ENCODE measurements at regions not wholly inside any gene's neighbourhood (a gene's known extent, or its start where the extent isn't known, plus 50 kb on each side); places are given as distances from the start of the nearest gene placed in this dataset.
A peak's percentile ranks its signal among the peaks of the same experiment; 100 is the strongest.
"Not testable (repeated sequence)": the region's sequence is repeated elsewhere in the genome, so short reads cannot be mapped to it uniquely, and the experiment has no call there.

DNA sequence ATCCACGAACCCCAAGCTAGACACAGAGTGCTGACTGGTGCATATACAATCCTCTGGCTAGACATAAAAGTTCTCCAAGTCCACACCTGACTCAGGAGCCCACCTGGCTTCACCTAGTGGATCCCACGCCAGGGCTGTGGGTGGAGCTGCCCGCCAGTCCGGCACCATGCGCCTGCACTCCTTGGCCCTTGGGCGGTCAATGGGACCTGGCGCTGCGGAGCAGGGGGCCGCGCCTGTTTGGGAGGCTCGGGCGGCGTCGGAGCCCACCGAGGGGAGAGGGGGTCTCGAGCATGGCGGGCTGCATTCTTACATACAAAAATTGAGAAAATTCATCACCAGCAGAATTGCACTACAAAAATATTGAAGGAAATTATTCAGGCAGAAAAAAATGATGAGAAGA, 120.7 kb upstream of the FAN1 start:
- peaks cover 6% of the 10 kb centered on the region for H3K9me3 Mint-ChIP-seq (ENCODE audit: insufficient read depth)
- no peak for ATAC-seq
- H3K27me3 Mint-ChIP-seq (ENCODE audit: low read depth), result peaks cover 16% of the 10 kb centered on the region
- no peak for DNase-seq
- no peaks in the 10 kb centered on the region for H3K4me1 Mint-ChIP-seq (ENCODE audit: low read depth)
- ChIA-PET POLR2A (no interaction called here), CTCF (no interaction called here)
- H3K36me3 Mint-ChIP-seq (ENCODE audit: low read depth), result no peaks in the 10 kb centered on the region
- H3K27ac Mint-ChIP-seq, result no peak overlapping the region
- H3K4me3 Mint-ChIP-seq, result no peak overlapping the region

DNA sequence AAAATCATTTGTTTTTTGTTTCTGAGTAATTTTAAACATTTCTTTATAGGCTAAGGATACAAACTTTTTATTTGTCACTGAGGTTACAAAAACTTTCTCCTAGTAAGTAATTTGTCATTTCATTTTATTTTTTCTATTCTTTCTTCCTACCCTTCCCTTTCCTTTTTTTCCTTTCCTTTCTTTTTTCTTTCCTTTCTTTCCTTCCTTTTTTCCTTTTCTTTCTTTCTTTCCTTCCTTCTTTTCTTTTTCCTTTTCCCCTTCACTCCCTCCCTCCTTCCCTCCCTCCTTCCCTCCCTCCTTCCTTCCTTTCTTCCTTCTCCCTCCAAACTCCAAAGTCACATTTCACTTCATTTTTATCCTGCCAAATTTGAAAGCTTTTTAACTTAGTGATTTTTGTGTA, 115.1 kb upstream of the FAN1 start:
- H3K4me1 Mint-ChIP-seq (ENCODE audit: low read depth), result peaks cover 4% of the 10 kb centered on the region
- no peaks in the 10 kb centered on the region for H3K9me3 Mint-ChIP-seq (ENCODE audit: insufficient read depth)
- no peak overlapping the region for H3K27ac Mint-ChIP-seq
- no peak overlapping the region for H3K4me3 Mint-ChIP-seq
- POLR2A ChIA-PET, result no interaction called here
- no peaks in the 10 kb centered on the region for H3K36me3 Mint-ChIP-seq (ENCODE audit: low read depth)
- no peak for ATAC-seq
- CTCF ChIA-PET, result no interaction called here
- no peak for DNase-seq
- peaks cover 18% of the 10 kb centered on the region for H3K27me3 Mint-ChIP-seq (ENCODE audit: low read depth)

DNA sequence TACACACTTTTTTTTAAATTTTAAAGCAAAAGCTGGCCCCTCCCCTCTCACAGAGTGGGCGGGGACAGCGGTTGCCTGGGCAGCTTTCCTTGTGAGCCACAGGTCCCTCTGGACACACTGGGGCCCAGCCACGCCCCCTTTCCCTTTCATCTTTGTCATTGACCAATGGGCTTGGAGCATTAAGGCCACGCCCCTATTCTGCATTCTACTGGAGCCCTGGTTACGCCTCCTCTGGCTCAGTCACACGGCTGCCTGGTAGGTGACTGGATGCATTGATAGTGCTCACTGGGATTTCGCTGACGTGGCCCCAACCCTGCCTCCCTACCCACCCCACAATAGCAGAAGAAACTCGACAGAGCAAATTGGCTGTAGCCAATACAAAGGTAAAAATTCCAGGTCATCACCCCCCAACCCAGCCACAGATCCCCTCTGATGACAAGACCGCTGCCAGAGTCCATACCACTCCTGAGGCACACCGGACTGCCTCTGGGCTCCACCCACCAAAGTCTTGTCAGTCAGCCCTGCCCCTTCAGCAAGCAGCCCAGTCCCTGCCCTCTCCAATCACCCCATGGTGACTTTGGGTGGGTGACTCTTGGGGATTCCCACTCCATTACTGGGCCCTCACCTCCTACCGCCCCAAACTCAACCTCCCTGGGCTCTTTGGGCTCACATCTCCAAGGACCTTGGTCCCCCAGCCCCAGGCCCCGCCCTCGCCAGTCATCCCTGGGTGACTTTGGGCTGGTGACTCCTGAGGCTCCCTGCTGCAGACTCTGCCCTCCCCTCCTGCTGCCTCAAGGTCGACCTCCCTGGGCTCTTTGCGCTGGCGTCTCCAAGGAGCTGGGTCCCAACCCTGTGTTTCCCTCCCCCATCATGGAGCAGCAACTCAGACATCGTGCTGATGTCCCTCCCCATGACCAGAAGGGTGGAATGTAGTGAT, 112.2 kb upstream of the FAN1 start:
- POLR2A ChIA-PET, result interaction anchor here (0.6 kb wide), 1 partner anchor 113 kb away, joined by 4 read pairs; no protein-coding TSS in a partner anchor
- no peak for DNase-seq

DNA sequence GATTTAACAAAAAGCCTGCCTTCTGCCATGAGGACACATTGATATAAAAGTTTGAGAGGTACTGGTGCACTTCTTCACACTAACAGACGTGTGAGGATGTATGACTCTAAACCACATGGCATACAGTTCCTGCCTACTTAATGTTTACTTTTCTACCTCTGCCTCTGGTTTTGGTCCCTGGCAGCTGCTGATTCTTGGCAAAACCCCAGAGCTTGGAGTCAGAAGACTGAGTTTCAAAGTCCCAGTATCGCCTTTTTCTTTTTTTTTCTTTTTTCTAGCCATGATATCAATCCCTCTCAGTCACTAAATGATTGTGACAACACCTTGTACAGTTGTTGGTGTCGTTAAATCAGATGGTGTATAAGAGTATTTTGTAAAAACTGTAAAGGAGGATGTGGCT, 110.9 kb upstream of the FAN1 start:
- H3K36me3 Mint-ChIP-seq (ENCODE audit: low read depth); ATAC-seq; H3K9me3 Mint-ChIP-seq (ENCODE audit: insufficient read depth); H3K4me3 Mint-ChIP-seq; H3K27me3 Mint-ChIP-seq (ENCODE audit: low read depth); CTCF ChIA-PET; H3K27ac Mint-ChIP-seq; DNase-seq; H3K4me1 Mint-ChIP-seq (ENCODE audit: low read depth); POLR2A ChIA-PET: not testable (repeated sequence)

More for the DNA sequence above, 112.2 kb upstream of the FAN1 start:
- Mint-ChIP-seq H3K4me3 (no peak overlapping the region), H3K27ac (no peak overlapping the region), H3K36me3 (ENCODE audit: low read depth) (no peaks in the 10 kb centered on the region), H3K27me3 (ENCODE audit: low read depth) (peaks cover 18% of the 10 kb centered on the region), H3K9me3 (ENCODE audit: insufficient read depth) (no peaks in the 10 kb centered on the region), H3K4me1 (ENCODE audit: low read depth) (peaks cover 4% of the 10 kb centered on the region)
- ATAC-seq, result no peak
- CTCF ChIA-PET, result no interaction called here

DNA sequence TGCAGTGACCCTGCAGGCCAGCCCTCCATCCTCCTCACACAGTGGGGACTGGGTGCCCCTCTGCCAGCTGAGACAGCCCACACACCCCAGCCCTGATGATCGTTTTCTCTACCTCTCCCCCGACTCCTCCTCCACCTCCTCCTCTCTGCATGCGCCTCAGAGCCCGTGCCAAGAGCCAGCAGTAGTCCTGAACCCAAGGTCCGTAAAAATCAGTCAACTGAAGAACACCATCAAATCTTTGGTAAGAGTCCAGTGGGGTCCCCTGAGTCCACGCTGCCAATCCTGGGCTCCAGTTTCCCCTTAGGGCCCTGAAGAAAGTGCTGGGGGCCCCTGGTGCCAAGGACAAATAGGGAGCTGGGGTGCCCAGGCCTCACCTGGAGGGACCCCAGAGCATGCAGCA, 109.3 kb upstream of the FAN1 start:
- Mint-ChIP-seq H3K4me1 (ENCODE audit: low read depth) (peaks cover 4% of the 10 kb centered on the region), H3K4me3 (no peak overlapping the region), H3K27me3 (ENCODE audit: low read depth) (peaks cover 4% of the 10 kb centered on the region), H3K27ac (no peak overlapping the region), H3K36me3 (ENCODE audit: low read depth) (no peaks in the 10 kb centered on the region), H3K9me3 (ENCODE audit: insufficient read depth) (no peaks in the 10 kb centered on the region)
- DNase-seq (no peak), ATAC-seq (no peak)
- ChIA-PET POLR2A (no interaction called here), CTCF (no interaction called here)

DNA sequence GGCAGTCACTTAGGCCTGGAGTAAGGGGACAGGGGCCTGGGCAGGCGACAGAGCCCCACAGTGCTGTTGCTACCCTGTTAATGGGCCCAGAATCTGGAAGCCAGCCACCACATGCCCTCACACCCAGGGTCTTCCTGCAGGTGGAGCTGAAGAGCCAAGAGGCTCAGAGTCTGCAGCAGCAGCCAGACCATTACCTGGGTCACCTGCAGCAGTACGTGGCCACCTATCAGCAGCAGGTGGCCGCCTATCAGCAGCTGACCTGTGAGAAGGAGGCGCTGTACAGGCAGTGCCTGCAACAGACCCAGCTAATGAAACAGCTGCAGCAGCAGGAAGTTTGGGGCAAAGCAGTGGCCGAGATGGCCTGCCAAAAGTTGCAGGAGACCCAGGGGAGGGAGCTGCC, 104.2 kb upstream of the FAN1 start:
- ATAC-seq; H3K36me3 Mint-ChIP-seq (ENCODE audit: low read depth); H3K4me3 Mint-ChIP-seq; H3K4me1 Mint-ChIP-seq (ENCODE audit: low read depth); H3K27ac Mint-ChIP-seq; H3K9me3 Mint-ChIP-seq (ENCODE audit: insufficient read depth); POLR2A ChIA-PET; H3K27me3 Mint-ChIP-seq (ENCODE audit: low read depth): not testable (repeated sequence)
- CTCF ChIA-PET, result interaction anchor here (0.9 to 1.4 kb wide), 2 partner anchors 60 to 330 kb away, joined by 5 to 6 read pairs; no protein-coding TSS in a partner anchor
- peak; percentile 29 for DNase-seq

DNA sequence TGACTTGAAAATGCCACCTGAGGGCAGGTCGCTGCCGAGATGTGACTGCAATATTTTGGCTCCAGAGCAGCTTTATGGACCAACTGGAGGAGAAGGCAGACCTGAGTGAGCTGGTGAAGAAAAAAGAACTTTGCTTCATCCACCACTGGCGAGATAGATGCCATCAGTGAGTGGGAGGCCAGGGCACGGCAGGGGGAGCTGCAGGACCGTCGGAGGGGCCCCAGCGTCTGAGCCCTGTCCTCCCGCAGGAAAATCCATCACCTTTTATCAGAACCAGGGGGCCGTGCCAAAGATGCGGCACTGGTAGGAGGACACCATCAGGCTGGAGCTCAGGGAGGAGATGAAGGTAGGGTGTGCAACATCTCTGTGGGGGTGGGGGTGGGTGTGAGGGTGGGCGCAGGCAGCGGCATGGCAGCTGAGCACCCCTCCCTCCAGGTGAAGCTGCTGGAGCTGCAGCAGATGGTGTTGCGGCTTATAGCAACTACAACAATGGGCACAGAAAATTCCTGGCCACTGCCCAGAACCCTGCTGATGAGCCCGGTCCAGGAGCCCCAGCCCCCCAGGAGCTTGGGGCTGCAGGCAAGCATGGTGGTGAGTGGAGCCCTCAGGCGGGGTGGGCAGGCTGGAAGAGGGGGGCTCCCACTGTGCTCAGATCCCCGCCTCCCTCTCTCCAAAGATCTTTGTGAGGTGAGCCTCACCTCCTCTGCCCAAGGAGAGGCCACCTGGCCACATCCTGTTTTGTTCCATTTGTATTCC, 102.4 kb upstream of the FAN1 start:
- not testable (repeated sequence) for H3K4me3 Mint-ChIP-seq; H3K27me3 Mint-ChIP-seq (ENCODE audit: low read depth); H3K9me3 Mint-ChIP-seq (ENCODE audit: insufficient read depth); H3K36me3 Mint-ChIP-seq (ENCODE audit: low read depth); ATAC-seq; H3K27ac Mint-ChIP-seq; H3K4me1 Mint-ChIP-seq (ENCODE audit: low read depth)
- ChIA-PET CTCF (interaction anchor here (2.0 to 2.3 kb wide), 2 partner anchors 57 to 328 kb away, joined by 15 read pairs; no protein-coding TSS in a partner anchor), POLR2A (interaction anchor here (0.6 kb wide), 1 partner anchor 63 kb away, joined by 3 read pairs; no protein-coding TSS in a partner anchor)
- DNase-seq, result peak; percentile 26

DNA sequence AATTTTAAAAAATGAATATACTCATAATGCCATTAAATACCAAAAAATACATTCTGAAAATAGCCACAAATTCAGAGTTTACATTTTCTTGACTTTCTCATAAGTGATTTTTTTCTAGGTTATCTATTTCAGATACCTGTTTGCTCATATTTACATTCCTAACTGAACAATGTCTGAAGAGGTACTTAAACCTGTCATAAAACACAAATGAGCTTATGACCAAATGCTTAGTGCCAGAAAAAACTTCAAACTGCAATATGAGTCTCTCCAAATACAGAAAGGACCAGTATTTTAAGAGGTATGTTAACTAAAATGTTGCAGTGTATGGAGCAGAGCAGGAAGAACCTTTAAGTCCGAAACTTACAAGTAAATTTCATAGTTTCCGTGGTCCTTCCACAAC, 101.7 kb upstream of the FAN1 start:
- ChIA-PET CTCF (interaction anchor here (2.0 to 2.3 kb wide), 2 partner anchors 57 to 327 kb away, joined by 15 read pairs; no protein-coding TSS in a partner anchor), POLR2A (interaction anchor here (0.6 kb wide), 1 partner anchor 63 kb away, joined by 3 read pairs; no protein-coding TSS in a partner anchor)
- H3K36me3 Mint-ChIP-seq (ENCODE audit: low read depth); H3K27me3 Mint-ChIP-seq (ENCODE audit: low read depth); ATAC-seq; DNase-seq; H3K27ac Mint-ChIP-seq; H3K9me3 Mint-ChIP-seq (ENCODE audit: insufficient read depth); H3K4me3 Mint-ChIP-seq; H3K4me1 Mint-ChIP-seq (ENCODE audit: low read depth): not testable (repeated sequence)

DNA sequence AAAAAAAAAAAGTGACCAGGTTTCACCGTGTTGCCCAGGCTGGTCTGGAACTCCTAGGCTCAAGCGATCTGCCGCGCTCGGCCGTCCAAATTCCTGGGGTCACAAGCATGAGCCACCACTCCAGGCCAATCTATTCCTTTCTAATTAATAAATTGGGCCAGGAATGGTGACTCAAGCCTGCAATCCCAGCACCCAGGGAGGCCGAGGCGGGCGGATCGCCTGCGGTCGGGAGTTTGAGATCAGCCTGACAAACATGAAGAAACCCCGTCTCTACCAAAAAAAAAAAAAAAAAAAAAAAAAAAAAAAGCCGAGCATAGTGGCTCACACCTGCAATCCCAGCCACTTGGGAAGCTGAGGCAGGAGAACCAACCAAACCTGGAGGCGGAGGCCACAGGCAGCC, 100.0 kb upstream of the FAN1 start:
- H3K27ac Mint-ChIP-seq; H3K27me3 Mint-ChIP-seq (ENCODE audit: low read depth); H3K4me1 Mint-ChIP-seq (ENCODE audit: low read depth); H3K4me3 Mint-ChIP-seq; ATAC-seq; DNase-seq; H3K36me3 Mint-ChIP-seq (ENCODE audit: low read depth); POLR2A ChIA-PET; H3K9me3 Mint-ChIP-seq (ENCODE audit: insufficient read depth); CTCF ChIA-PET: not testable (repeated sequence)

DNA sequence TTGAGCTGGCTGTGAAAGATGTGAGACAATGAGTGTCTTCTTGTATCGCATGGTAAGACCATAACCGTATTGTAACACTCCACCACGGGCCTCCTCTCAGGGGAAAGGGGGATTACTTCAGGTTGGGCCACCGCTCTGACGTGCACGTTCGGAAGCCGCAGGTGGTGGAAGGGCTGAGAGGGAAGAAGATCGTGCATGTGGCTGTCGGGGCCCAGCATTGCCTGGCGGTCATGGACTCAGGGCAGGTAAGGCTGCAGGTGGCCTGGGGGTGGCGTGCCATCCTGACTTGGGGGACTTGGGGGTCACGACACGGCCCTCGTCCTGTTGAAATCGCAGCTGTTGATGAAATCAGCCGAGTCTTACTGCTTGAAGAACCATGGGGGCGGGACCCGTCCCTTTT, 87.3 kb upstream of the FAN1 start:
- no peak overlapping the region for H3K27ac Mint-ChIP-seq
- DNase-seq, result no peak
- H3K9me3 Mint-ChIP-seq (ENCODE audit: insufficient read depth), result no peaks in the 10 kb centered on the region
- no peak for ATAC-seq
- H3K27me3 Mint-ChIP-seq (ENCODE audit: low read depth), result peaks cover 2% of the 10 kb centered on the region
- CTCF ChIA-PET, result no interaction called here
- no peak overlapping the region for H3K4me3 Mint-ChIP-seq
- peaks cover 3% of the 10 kb centered on the region for H3K4me1 Mint-ChIP-seq (ENCODE audit: low read depth)
- POLR2A ChIA-PET, result no interaction called here
- no peaks in the 10 kb centered on the region for H3K36me3 Mint-ChIP-seq (ENCODE audit: low read depth)

DNA sequence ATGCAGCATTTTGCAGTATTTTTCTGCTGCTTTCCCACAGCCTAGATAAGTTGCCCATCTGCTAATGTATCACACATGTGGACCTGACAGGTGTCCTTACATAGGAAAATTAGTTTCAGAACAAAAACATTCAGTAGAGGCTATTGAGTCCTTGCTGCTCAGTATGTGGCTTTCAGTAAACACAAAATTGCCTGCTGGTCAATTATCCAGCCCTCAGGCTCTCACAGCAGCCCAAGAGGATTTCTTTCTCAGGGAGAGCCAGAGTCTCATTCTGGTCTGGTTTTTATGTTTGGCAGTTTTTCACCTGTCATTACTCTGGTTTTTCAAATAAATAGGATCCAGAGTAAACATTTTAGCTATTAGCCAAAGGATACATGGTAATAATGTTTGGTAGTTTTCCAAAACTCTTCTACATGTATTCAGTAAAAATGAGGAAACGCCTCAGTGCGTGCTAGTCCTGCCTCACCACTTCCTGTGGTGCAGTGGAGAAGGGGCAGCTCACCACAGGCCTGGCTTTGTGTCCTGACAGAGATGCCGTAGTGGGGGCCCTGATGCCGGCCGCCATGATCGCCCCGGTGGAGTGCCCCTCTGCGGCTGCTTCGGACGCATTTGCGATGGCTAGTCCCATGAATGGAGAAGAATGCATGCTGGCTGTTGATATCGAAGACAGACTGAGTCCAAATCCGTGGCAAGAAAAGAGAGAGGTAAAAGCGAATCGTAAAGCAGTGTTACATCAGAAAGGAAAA, 80.5 kb upstream of the FAN1 start:
- ATAC-seq, CTCF ChIA-PET: not testable (repeated sequence)

More for the DNA sequence above, 80.5 kb upstream of the FAN1 start:
- Mint-ChIP-seq H3K4me3 (peak overlapping the region; percentile 68), H3K4me1 (ENCODE audit: low read depth) (peaks cover 26% of the 10 kb centered on the region), H3K27ac (peak overlapping the region; percentile 44)
- peak; percentile 38 for DNase-seq
- H3K9me3 Mint-ChIP-seq (ENCODE audit: insufficient read depth); POLR2A ChIA-PET; H3K27me3 Mint-ChIP-seq (ENCODE audit: low read depth); H3K36me3 Mint-ChIP-seq (ENCODE audit: low read depth): not testable (repeated sequence)
